ENCODE measurements at regions not wholly inside any gene's neighbourhood (a gene's known extent, or its start where the extent isn't known, plus 50 kb on each side); places are given as distances from the start of the nearest gene placed in this dataset.

- DNase-seq: no peak
Measured at GRCh38 chr12:132407451-132407961, 78.1 kb upstream of the GALNT9 start.

DNA sequence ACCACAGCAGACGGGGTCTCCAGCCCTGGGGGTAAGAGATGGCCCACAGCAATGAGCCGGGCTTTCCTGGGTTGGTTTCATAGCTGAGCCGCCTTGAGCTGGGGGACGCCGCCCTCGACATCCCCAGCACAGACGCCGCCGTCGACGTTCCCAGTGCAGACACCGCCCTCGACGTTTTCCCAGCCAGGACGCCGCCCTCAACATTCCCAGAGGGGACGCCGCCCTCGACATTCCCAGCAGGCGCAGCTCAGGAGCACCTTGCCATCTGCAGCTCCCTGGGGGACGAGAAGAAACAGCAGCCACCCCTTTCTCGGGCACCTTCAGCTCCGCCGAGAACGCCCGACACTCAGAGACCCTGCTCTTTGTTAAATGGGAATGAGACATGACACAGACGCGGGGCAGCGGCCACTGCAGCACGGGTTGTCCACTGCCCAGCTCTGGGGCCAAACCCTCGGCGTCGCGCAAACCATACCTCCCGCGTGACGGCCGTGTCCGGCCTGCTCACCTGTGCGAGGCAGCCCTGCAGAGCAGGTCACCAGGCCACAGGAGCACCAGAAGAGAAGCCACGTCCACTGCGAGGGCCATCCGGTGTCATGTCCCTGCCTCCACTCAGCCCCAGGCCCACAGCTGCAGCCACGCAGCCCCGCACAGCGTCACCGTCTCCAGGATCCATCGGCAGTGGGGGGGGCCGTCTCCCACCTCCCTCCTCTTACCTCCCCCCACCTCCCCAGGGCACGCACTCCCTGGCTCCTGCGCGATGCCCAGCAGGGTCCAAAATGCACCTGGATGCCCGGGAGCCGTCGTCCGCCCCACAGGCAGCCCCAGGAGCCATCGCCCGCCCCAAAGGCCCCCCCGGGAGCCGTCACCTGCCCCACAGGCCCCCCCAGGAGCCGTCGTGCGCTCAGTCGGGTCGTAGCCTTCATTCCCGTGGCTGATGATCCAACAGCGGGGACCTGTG, 77.4 kb upstream of the GALNT9 start:
- no peak for DNase-seq

- no peak for DNase-seq
Measured at GRCh38 chr12:132405742-132406251, 76.4 kb upstream of the GALNT9 start.

DNA sequence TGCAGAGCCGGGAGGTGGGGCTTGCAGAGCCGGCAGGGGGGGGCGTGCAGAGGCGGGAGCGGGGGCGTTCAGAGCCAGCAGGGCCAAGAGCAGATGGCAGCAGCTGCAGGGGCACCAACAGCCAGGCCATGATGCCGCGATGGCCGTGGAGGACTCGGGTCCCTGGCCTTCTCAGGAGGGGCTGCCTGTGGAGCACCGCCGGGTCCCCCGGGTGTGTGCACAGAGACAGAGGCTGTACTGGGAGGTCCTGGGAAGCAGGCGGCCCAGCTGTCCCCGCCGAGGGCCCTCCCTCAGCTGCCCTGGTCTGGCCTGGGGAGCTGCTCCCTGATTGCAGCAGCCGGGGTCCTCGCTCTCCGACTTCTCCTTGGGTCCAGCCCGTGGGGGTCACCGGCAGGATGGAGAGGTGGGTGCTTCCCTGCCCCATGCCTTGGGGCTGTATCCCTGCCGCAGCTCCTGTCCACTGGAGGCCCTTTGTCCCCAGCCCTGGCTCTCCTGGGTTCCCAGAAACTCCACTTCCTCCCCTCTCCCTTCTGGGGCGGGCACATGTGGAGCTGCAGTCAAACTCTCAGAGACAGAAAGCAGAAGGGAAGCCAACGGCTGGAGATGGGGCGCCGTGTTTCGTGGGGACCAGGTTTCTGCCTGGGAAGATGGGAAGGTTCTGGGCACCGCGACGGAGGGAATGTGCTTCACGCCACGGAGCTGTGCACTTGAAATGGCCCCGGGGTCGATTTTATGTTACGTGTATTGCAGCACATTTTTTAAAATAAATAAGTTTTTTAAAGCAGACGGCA, 75.8 kb upstream of the GALNT9 start:
- no peak for DNase-seq

DNA sequence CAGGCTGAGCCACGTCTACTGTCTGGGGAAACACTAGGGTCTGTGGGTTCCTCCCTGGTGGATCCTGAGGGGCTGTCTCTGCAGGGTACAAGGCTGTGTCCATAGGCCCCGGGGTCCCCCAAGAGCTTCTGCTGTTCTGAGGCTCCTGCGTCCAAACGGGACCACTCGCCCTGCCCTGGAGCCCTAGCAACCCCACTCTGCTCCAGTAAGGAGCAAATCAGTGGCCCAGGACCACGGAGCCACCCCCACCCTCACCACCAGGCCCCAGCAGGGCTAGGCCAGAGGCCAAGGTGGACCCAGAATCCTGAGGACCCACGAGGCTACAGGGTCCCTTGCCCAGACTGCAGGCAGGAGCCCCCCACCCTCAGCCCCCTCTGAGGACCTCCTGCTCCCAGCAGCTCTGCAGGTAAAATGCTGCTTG, 75.1 kb upstream of the GALNT9 start:
- DNase-seq: no peak

GRCh38 chr12:132403636-132404434, 74.4 kb upstream of the GALNT9 start:
- DNase-seq: no peak

GRCh38 chr12:132402831-132403416, 73.5 kb upstream of the GALNT9 start:
- no peak for DNase-seq

GRCh38 chr12:132401982-132402381, 72.6 kb upstream of the GALNT9 start:
- DNase-seq: no peak

- DNase-seq: no peak
Measured at GRCh38 chr12:132400011-132400641, 70.7 kb upstream of the GALNT9 start.

DNA sequence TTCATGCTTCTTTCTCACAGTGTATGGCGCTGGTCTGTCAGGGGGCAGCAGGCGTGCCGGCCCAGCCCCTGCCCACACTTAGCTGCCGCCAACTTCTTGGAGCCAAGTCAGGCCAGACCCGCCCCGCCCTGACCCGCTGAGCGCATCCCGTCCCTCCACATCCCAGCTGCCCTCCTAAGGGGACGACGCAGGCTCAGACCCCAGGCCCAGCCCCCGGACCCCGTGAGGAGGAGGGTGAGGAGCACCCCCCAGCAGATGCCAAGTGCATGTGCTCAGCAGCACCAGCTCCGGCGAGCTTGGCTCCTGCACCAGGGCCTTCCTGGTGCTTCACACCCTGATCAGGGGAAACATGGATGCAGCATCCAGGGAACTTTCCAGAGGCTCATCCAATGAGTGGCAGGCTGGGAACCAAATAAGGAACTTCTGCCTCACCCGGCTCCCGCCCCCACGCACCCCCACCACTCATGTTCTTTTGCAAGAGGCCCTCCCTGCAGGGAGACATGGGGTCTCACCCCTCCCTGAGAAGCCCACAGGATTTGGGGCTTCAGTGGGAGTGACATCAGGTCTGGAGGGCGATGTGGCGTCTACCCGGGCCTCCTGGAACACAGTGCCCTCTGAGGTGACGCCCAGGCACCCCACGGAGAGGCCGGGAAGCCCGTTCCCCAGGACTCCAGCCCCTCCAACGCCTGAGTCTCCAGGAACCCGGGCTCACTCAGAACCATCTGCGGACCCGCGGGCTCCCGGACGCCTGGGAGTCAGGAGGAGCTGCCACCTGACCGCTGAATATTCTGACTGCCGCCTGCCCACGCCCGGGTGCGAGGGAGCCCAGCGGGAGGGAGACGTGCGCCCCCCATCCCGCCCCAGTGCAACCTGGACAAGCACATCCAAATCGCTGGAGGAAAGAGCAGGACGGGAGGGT, 70.0 kb upstream of the GALNT9 start:
- DNase-seq: no peak

DNA sequence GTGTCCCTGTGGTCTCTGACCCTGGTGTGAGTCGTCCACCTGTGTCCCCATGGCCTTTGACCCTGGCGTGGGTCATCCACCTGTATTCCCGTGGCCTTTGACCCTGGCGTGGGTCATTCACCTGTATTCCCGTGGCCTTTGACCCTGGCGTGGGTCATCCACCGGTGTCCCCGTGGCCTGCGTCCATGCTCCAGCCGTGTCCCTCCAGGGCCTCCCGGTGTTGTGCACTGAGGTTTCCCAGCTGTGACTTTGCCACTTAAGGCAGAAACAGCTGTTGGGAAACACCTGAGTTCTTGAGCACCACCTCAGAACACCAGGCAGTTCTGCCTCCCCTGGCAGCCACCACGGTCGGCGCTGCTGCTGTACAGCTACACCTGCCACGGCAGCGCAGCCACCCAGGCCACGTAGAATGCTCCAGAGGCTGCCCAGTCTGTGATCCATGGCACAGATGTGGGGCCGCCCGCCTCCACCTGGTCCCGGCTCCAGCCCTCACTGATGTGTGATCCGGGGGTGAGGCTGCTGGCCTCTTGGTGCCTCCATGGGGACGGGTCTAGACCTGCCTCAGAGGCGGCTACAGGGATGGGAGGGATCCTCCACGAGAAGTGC, 69.1 kb upstream of the GALNT9 start:
- no peak for DNase-seq

DNA sequence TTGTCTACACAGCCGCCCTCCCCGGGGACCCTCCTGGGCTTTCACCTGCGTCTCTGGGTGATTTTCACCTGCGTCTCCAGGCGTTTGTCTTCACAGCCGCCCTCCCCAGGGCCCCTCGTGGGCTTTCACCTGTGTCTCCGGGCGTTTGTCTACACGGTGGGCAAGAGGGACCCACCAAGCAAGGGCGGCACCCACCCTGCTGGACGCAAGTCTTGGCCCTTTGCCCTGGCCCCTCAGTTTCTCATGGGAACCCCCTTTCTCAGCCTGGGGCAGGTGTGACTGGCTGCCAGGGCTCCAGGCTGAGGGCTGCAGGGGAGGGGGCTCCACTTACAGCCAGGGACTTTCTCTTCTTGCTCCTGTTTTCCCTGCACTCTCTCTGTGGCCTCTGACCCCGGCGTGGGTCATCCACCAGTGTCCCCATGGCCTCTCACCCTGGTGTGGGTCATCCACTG, 68.6 kb upstream of the GALNT9 start:
- no peak for DNase-seq

- no peak for DNase-seq
Measured at GRCh38 chr12:132397152-132397933, 68.0 kb upstream of the GALNT9 start.

- DNase-seq: no peak
Measured at GRCh38 chr12:132396657-132397056, 67.3 kb upstream of the GALNT9 start.

DNA sequence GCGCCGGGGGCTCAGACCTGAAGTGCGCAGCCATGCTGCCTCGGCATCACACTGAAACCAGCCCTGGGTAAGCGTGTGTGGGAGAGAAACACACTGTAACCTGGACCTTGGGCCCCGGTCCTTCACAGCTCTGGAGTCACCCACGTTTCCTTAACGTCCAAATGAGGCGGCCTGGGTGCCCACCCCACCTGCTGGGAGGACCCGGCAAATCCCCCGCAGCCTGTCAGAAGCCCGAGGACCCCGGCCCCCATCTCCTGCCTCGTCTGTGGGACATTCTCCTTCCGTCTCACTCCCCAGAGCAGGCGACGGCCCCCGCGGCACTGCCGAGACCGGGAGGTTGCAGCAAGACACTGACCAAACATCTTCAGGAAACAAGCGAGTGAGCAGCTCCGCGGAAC, 66.5 kb upstream of the GALNT9 start:
- no peak for DNase-seq

- DNase-seq: no peak
Measured at GRCh38 chr12:132395192-132395907, 66.0 kb upstream of the GALNT9 start.

DNA sequence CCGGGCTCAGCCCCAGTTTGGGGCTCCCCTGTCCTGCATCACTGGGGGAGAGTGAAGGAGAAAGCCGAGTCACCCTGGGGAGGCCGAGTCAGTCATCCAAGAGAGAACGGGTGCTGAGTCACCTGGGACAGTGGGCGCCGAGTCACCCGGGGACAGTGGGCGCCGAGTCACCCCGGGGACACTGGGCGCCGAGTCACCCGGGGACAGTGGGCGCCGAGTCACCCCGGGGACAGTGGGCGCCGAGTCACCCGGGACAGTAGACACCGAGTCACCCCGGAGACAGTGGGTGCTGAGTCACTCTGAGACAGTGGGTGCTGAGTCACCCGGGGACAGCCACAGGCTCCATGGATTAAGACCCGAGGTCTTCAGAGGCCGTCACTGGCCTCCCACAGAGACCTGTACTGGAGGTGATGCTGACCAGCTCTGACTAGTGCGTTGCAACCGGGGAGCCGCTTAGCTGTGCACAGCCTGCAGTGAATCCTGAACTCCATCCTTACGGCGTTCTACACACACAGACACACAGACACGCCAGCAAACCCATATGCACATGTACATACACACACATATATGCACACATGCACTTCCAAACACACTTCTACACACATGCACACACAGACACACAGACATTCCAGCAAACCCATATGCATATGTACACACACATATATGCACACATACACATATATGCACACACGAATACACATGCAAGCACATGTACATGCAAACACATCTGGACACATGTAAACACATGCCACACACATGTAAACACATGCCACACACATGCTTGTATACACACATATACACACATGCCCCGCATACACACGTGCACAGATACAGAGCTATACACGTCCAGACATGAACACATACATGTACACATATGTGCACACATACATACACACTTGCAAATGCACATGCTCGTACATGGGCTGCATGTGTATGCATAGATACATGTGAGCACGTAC, 64.9 kb upstream of the GALNT9 start:
- DNase-seq: peak; percentile 31

Data from stimulated activated CD4-positive, alpha-beta T cell treated with anti-CD3 and anti-CD28 coated beads, Interleukin-4, amount 100 ng/mL, for 1 hour (primary cell).